ENCODE measurements at regions not wholly inside any gene's neighbourhood (a gene's known extent, or its start where the extent isn't known, plus 50 kb on each side); places are given as distances from the start of the nearest gene placed in this dataset.

GRCh38 chr7:37504801-37505200, 56.1 kb upstream of the ELMO1 start:
- Mint-ChIP-seq H3K4me3 (no peak overlapping the region), H3K27ac (no peak overlapping the region), H3K36me3 (ENCODE audit: low read depth) (no peaks in the 10 kb centered on the region), H3K4me1 (ENCODE audit: low read depth) (no peaks in the 10 kb centered on the region), H3K27me3 (peaks cover 3% of the 10 kb centered on the region), H3K9me3 (no peaks in the 10 kb centered on the region)
- intact Hi-C loops (cut with micrococcal nuclease) = loop anchor here (5.0 kb wide), 1 partner anchor 298 kb away; no protein-coding TSS in a partner anchor

DNA sequence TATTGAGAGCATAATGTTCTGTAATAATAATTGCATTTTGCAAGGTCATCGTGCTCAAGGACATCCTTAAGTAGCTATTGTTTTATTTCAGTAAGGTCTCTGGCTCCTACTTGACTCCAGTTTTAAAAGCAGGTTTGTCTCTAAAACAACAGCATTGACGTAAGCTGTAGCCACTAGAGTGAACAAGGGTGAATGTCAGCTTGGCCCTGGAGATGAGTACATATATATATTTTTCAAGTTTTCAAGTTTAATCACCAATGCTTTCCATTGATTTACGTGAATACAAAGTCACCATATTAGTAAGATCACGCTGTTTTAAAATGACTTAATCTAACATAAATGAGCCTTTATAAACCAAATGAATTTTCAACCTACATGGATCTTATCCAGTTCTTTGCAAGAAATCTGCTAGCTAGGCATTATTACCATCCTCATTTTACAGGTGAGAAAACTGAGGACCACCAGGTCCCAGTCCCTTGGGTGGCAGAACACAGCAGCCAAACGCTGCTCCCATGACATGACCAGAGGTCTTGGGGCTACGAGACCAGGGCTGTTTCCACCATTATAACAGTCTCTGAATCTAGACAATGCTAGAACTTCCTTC, 57.2 kb upstream of the ELMO1 start:
- Mint-ChIP-seq H3K27ac (no peak overlapping the region), H3K27me3 (peaks cover 3% of the 10 kb centered on the region)
- intact Hi-C loops (cut with micrococcal nuclease) = loop anchor here (5.0 kb wide), 1 partner anchor 299 kb away; no protein-coding TSS in a partner anchor

DNA sequence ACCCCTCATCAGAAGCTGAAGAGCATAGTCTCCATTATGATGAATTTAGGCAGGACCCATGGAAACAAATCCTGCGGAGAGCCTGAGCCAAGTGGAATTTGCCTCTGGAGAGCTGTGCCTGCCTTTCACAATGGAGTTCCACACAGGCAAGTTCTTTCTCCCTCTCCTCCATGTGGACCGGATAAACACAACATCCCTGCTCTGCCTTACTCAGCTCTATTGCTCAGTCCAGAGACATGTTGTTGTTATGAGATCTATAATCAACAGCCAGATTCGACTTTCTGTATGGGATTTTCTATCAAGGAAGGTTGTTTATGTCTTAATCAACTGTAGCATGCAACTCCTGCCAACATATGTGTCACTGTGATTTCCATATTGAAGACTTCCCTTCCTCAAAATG, 59.5 kb upstream of the ELMO1 start:
- Mint-ChIP-seq H3K27me3 (peaks cover 4% of the 10 kb centered on the region), H3K9me3 (no peaks in the 10 kb centered on the region), H3K4me3 (no peak overlapping the region), H3K27ac (no peak overlapping the region), H3K4me1 (ENCODE audit: low read depth) (no peaks in the 10 kb centered on the region), H3K36me3 (ENCODE audit: low read depth) (no peaks in the 10 kb centered on the region)
- intact Hi-C loops (cut with micrococcal nuclease) = loop anchor here (5.0 kb wide), 1 partner anchor 301 kb away; no protein-coding TSS in a partner anchor

More for the DNA sequence above, 57.2 kb upstream of the ELMO1 start:
- Mint-ChIP-seq H3K36me3 (ENCODE audit: low read depth) (no peaks in the 10 kb centered on the region), H3K4me3 (no peak overlapping the region), H3K4me1 (ENCODE audit: low read depth) (no peaks in the 10 kb centered on the region), H3K9me3 (no peaks in the 10 kb centered on the region)

GRCh38 chr7:37510043-37510634, 61.5 kb upstream of the ELMO1 start:
- no peak overlapping the region for H3K27ac Mint-ChIP-seq
- no peaks in the 10 kb centered on the region for H3K9me3 Mint-ChIP-seq
- no peak overlapping the region for H3K4me3 Mint-ChIP-seq
- peaks cover 4% of the 10 kb centered on the region for H3K27me3 Mint-ChIP-seq
- intact Hi-C loops (cut with micrococcal nuclease) = loop anchor here (5.0 kb wide), 1 partner anchor 322 kb away; no protein-coding TSS in a partner anchor
- H3K4me1 Mint-ChIP-seq (ENCODE audit: low read depth) = no peaks in the 10 kb centered on the region
- no peaks in the 10 kb centered on the region for H3K36me3 Mint-ChIP-seq (ENCODE audit: low read depth)

GRCh38 chr7:37511915-37512314, 63.3 kb upstream of the ELMO1 start:
- Mint-ChIP-seq H3K4me1 (ENCODE audit: low read depth) (no peaks in the 10 kb centered on the region), H3K4me3 (no peak overlapping the region), H3K27ac (no peak overlapping the region), H3K27me3 (peaks cover 4% of the 10 kb centered on the region), H3K9me3 (no peaks in the 10 kb centered on the region), H3K36me3 (ENCODE audit: low read depth) (no peaks in the 10 kb centered on the region)
- intact Hi-C loops (cut with micrococcal nuclease) = loop anchor here (5.0 kb wide), 1 partner anchor 320 kb away; no protein-coding TSS in a partner anchor

DNA sequence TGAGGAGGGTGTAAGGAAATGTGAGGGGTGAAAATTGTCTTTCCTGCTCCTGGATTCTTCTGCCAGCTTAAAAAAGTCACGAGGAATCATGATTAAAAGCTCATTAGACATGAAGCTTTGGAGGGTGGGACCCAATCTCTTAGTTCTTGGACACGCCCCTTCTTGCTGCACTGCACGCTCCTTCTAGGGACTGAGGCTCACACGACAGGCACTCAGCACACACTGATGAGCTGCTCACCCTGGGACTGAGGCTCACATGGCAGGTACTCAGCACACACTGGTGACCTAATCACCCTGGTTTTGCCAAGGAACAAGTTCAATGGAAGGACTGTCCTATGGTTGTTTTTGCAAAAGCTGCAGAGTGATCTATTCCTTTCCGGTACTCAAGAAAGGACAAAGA, 65.8 kb upstream of the ELMO1 start:
- Mint-ChIP-seq H3K4me1 (ENCODE audit: low read depth) (no peaks in the 10 kb centered on the region), H3K4me3 (no peak overlapping the region)

GRCh38 chr7:37516664-37517063, 68.0 kb upstream of the ELMO1 start:
- H3K27ac Mint-ChIP-seq = no peak overlapping the region
- H3K4me3 Mint-ChIP-seq = no peak overlapping the region
- no peaks in the 10 kb centered on the region for H3K36me3 Mint-ChIP-seq (ENCODE audit: low read depth)
- no peaks in the 10 kb centered on the region for H3K4me1 Mint-ChIP-seq (ENCODE audit: low read depth)
- H3K9me3 Mint-ChIP-seq = no peaks in the 10 kb centered on the region
- peaks cover 1% of the 10 kb centered on the region for H3K27me3 Mint-ChIP-seq
- intact Hi-C loops (cut with micrococcal nuclease) = no loop called here

More for the DNA sequence above, 65.8 kb upstream of the ELMO1 start:
- H3K27me3 Mint-ChIP-seq = peaks cover 1% of the 10 kb centered on the region
- H3K27ac Mint-ChIP-seq = no peak overlapping the region
- no peaks in the 10 kb centered on the region for H3K36me3 Mint-ChIP-seq (ENCODE audit: low read depth)
- no peaks in the 10 kb centered on the region for H3K9me3 Mint-ChIP-seq
- intact Hi-C loops (cut with micrococcal nuclease) = loop anchor here (5.0 kb wide), 1 partner anchor 318 kb away; no protein-coding TSS in a partner anchor

- H3K9me3 Mint-ChIP-seq = no peaks in the 10 kb centered on the region
- H3K27ac Mint-ChIP-seq = no peak overlapping the region
- intact Hi-C loops (cut with micrococcal nuclease) = no loop called here
- H3K4me1 Mint-ChIP-seq (ENCODE audit: low read depth) = peaks cover under 1% of the 10 kb centered on the region
- H3K4me3 Mint-ChIP-seq = no peak overlapping the region
- H3K36me3 Mint-ChIP-seq (ENCODE audit: low read depth) = no peaks in the 10 kb centered on the region
- no peaks in the 10 kb centered on the region for H3K27me3 Mint-ChIP-seq
Observed at GRCh38 chr7:37518266-37518665, 69.6 kb upstream of the ELMO1 start.

GRCh38 chr7:37524056-37524455, 75.4 kb upstream of the ELMO1 start:
- H3K36me3 Mint-ChIP-seq (ENCODE audit: low read depth) = no peaks in the 10 kb centered on the region
- H3K9me3 Mint-ChIP-seq = no peaks in the 10 kb centered on the region
- H3K27me3 Mint-ChIP-seq = no peaks in the 10 kb centered on the region
- peaks cover 7% of the 10 kb centered on the region for H3K4me1 Mint-ChIP-seq (ENCODE audit: low read depth)
- no peak overlapping the region for H3K27ac Mint-ChIP-seq
- no peak overlapping the region for H3K4me3 Mint-ChIP-seq
- intact Hi-C loops (cut with micrococcal nuclease) = no loop called here

GRCh38 chr7:37524797-37525196, 76.1 kb upstream of the ELMO1 start:
- Mint-ChIP-seq H3K9me3 (no peaks in the 10 kb centered on the region), H3K4me1 (ENCODE audit: low read depth) (peaks cover 7% of the 10 kb centered on the region), H3K4me3 (no peak overlapping the region), H3K27ac (no peak overlapping the region), H3K36me3 (ENCODE audit: low read depth) (no peaks in the 10 kb centered on the region), H3K27me3 (no peaks in the 10 kb centered on the region)
- intact Hi-C loops (cut with micrococcal nuclease) = no loop called here

DNA sequence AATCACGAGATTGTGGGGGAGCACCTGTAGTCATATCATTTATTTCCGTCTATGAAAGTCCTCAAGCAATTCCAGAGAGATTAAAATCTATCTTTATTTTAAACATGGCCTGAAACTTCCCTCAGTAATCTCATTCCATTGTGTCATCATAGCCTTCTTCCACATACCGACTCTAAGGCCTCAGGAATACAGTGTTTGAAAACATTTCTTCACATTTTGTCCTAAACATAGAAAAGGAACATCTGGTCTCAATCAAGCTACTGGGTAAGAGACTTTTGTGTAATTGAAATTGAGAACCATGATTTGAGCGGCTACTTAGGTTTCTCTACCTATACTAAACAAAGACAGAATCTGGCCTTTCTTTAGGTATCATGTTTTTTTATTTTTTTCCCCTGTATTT, 78.0 kb upstream of the ELMO1 start:
- no peaks in the 10 kb centered on the region for H3K36me3 Mint-ChIP-seq (ENCODE audit: low read depth)
- no peak overlapping the region for H3K4me3 Mint-ChIP-seq
- peaks cover 4% of the 10 kb centered on the region for H3K27me3 Mint-ChIP-seq
- peaks cover 7% of the 10 kb centered on the region for H3K4me1 Mint-ChIP-seq (ENCODE audit: low read depth)
- intact Hi-C loops (cut with micrococcal nuclease) = no loop called here
- no peaks in the 10 kb centered on the region for H3K9me3 Mint-ChIP-seq
- no peak overlapping the region for H3K27ac Mint-ChIP-seq

- Mint-ChIP-seq H3K36me3 (ENCODE audit: low read depth) (no peaks in the 10 kb centered on the region), H3K27me3 (peaks cover 4% of the 10 kb centered on the region)
- intact Hi-C loops (cut with micrococcal nuclease) = no loop called here
Observed at GRCh38 chr7:37527109-37527508, 78.4 kb upstream of the ELMO1 start.

DNA sequence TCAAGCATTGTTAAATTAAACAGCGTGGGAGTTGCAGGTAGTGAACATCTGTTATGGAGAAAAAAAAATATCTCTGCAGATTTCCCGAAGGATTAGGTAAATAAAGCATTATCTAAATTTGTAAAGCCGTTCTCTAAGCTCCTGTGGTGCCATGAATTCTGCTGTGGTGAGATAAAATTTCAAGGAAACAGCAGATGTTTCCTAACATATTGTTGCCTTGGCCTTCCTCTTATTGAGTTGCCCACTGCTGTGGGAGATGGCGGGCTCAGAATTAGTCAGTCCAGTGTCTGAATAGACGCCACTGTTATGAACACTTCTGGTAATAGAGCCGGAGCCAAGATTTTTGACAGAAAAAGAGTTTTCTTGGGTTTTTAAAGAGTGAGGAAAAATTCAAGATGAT, 82.6 kb upstream of the ELMO1 start:
- H3K27ac Mint-ChIP-seq = no peak overlapping the region
- H3K9me3 Mint-ChIP-seq = no peaks in the 10 kb centered on the region
- H3K36me3 Mint-ChIP-seq (ENCODE audit: low read depth) = no peaks in the 10 kb centered on the region
- peaks cover 4% of the 10 kb centered on the region for H3K27me3 Mint-ChIP-seq
- no peaks in the 10 kb centered on the region for H3K4me1 Mint-ChIP-seq (ENCODE audit: low read depth)
- H3K4me3 Mint-ChIP-seq = no peak overlapping the region
- intact Hi-C loops (cut with micrococcal nuclease) = no loop called here

More at GRCh38 chr7:37527109-37527508, 78.4 kb upstream of the ELMO1 start:
- H3K4me1 Mint-ChIP-seq (ENCODE audit: low read depth) = peaks cover 7% of the 10 kb centered on the region
- H3K27ac Mint-ChIP-seq = no peak overlapping the region
- H3K4me3 Mint-ChIP-seq = no peak overlapping the region
- no peaks in the 10 kb centered on the region for H3K9me3 Mint-ChIP-seq

DNA sequence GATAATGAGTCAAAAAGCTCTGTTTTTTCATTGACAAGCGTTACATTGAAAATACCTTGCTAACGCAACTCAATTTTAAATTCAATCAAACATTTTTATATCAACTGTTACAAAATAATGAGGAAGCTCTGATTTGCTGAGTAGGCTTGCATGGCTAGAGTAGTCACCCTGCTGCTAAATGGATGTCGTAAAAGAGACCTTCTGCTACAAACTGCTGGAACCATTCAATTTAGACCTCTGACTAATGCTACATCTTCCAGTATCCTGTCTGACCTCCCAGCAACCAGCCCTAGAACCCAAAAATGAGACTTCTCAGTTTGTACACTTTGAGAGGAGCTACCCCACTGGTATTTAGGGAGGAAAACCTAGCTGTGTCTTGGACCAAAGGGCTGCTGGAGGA, 84.0 kb upstream of the ELMO1 start:
- intact Hi-C loops (cut with micrococcal nuclease) = no loop called here
- Mint-ChIP-seq H3K27ac (no peak overlapping the region), H3K4me1 (ENCODE audit: low read depth) (no peaks in the 10 kb centered on the region), H3K36me3 (ENCODE audit: low read depth) (no peaks in the 10 kb centered on the region), H3K27me3 (peaks cover 4% of the 10 kb centered on the region), H3K4me3 (no peak overlapping the region), H3K9me3 (no peaks in the 10 kb centered on the region)

Measured in dendritic cell treated with granulocyte-macrophage colony-stimulating factor and Interleukin-4, amounts not matched to agents 40 ng/mL and 50 ng/mL, for 4 days (primary cell).